ENCODE measurements at regions not wholly inside any gene's neighbourhood (a gene's known extent, or its start where the extent isn't known, plus 50 kb on each side); places are given as distances from the start of the nearest gene placed in this dataset.

GRCh38 chr2:7265286-7265685 lies 348.1 kb downstream of the RNF144A start:
- TF ChIP-seq CTCF (IDR thresholded peaks at IDR 0.05; ENCODE audit: low read length) (no peak), EZH2 (optimal IDR thresholded peaks at IDR 0.05; ENCODE audit: low read depth, low read length) (no peak)
